HG03139 (cell line): ENCODE measurements at regions not wholly inside any gene's neighbourhood (a gene's known extent, or its start where the extent isn't known, plus 50 kb on each side); places are given as distances from the start of the nearest gene placed in this dataset.

Source experiments
- ATAC-seq: cut with Tn5 transposase; IDR thresholded peaks from one replicate; pipeline ENCODE4 v1.9.1; 2021; ENCODE audit not compliant: unreplicated experiment

GRCh38 chr1:193525411-193525810 lies 339.0 kb upstream of the B3GALT2 start:
- ATAC-seq = no peak

- ATAC-seq = no peak
These were observed 338.2 kb upstream of the B3GALT2 start for GRCh38 chr1:193524616-193525015.

- ATAC-seq = no peak
These were observed 337.6 kb upstream of the B3GALT2 start for GRCh38 chr1:193524021-193524420.

GRCh38 chr1:193520472-193520871 lies 334.1 kb upstream of the B3GALT2 start:
- no peak for ATAC-seq

GRCh38 chr1:193519922-193520321 lies 333.5 kb upstream of the B3GALT2 start:
- ATAC-seq = no peak

GRCh38 chr1:193516755-193517388 lies 330.5 kb upstream of the B3GALT2 start:
- no peak for ATAC-seq

GRCh38 chr1:193514397-193514796 lies 328.0 kb upstream of the B3GALT2 start:
- no peak for ATAC-seq

- no peak for ATAC-seq
These were observed 326.6 kb upstream of the B3GALT2 start for GRCh38 chr1:193513032-193513431.

GRCh38 chr1:193504920-193505319 lies 318.5 kb upstream of the B3GALT2 start:
- ATAC-seq = no peak

GRCh38 chr1:193498088-193498655 lies 311.8 kb upstream of the B3GALT2 start:
- no peak for ATAC-seq

GRCh38 chr1:193494368-193494767 lies 308.0 kb upstream of the B3GALT2 start:
- ATAC-seq = no peak

- ATAC-seq = no peak
These were observed 302.8 kb upstream of the B3GALT2 start for GRCh38 chr1:193489191-193489590.

GRCh38 chr1:193487722-193488121 lies 301.3 kb upstream of the B3GALT2 start:
- no peak for ATAC-seq

GRCh38 chr1:193486671-193487229 lies 300.3 kb upstream of the B3GALT2 start:
- peak; percentile 41 for ATAC-seq

GRCh38 chr1:193480755-193481154 lies 294.3 kb upstream of the B3GALT2 start:
- ATAC-seq = no peak

- peak; percentile 98 for ATAC-seq
These were observed 292.8 kb upstream of the B3GALT2 start for GRCh38 chr1:193479187-193479586.

GRCh38 chr1:193476748-193477147 lies 290.3 kb upstream of the B3GALT2 start:
- no peak for ATAC-seq

GRCh38 chr1:193473932-193474331 lies 287.5 kb upstream of the B3GALT2 start:
- ATAC-seq = no peak

- ATAC-seq = no peak
These were observed 286.5 kb upstream of the B3GALT2 start for GRCh38 chr1:193472838-193473398.

GRCh38 chr1:193472430-193472829 lies 286.0 kb upstream of the B3GALT2 start:
- no peak for ATAC-seq

GRCh38 chr1:193471981-193472380 lies 285.6 kb upstream of the B3GALT2 start:
- no peak for ATAC-seq

- ATAC-seq = no peak
These were observed 277.0 kb upstream of the B3GALT2 start for GRCh38 chr1:193463326-193463932.
